Natural killer cell (primary cell): ENCODE measurements at regions not wholly inside any gene's neighbourhood (a gene's known extent, or its start where the extent isn't known, plus 50 kb on each side); places are given as distances from the start of the nearest gene placed in this dataset.

Experiments
- ATAC-seq, 3 donors: fragments of 150-1000 bp in 2 of 3; fragments of 200-7000 bp in 1 of 3; cut with Tn5 transposase; 1 replicate in 1 of 3; 2 replicates in 2 of 3; pipeline ENCODE4 v1.10.0; 2021; ENCODE audit warnings: mild to moderate bottlenecking in 2 of 3, moderate library complexity in 2 of 3
- DNase-seq, 2 donors: peaks; one replicate each; pipeline versions ENCODE4 v3.0.0 to v3.0.0-alpha.2; 2013 to 2021; ENCODE audit warnings: mixed read lengths in 1 of 2
- H3K27ac ChIP-seq: one replicate; pipeline ENCODE4 v1.5.1; 2013; ENCODE audit warnings: mild to moderate bottlenecking, low read length
- H3K27me3 ChIP-seq: one replicate; pipeline ENCODE4 v1.6.1; 2013; ENCODE audit warnings: low read length; ENCODE audit not compliant: control insufficient read depth, insufficient read depth
- H3K36me3 ChIP-seq: one replicate; pipeline ENCODE4 v1.6.1; 2013; ENCODE audit warnings: low read length; ENCODE audit not compliant: control insufficient read depth, insufficient read depth
- H3K4me1 ChIP-seq: one replicate; pipeline ENCODE4 v1.6.1; 2013; ENCODE audit warnings: low read length; ENCODE audit not compliant: control insufficient read depth, insufficient read depth
- H3K4me3 ChIP-seq: one replicate; pipeline ENCODE4 v1.5.1; 2013; ENCODE audit warnings: low read length
- H3K9me3 ChIP-seq: one replicate; pipeline ENCODE4 v1.6.1; 2013; ENCODE audit warnings: low read length; ENCODE audit not compliant: control insufficient read depth, insufficient read depth
- H3K27ac Mint-ChIP-seq, 2 donors: one replicate each; pipeline ENCODE4 v1.8.0; 2022; ENCODE audit warnings: mild to moderate bottlenecking in 2 of 2, mixed read lengths in 2 of 2, moderate library complexity in 1 of 2
- H3K27me3 Mint-ChIP-seq, 2 donors: one replicate each; pipeline ENCODE4 v1.8.0; 2022; ENCODE audit warnings: low read depth in 2 of 2, mixed read lengths in 2 of 2
- H3K36me3 Mint-ChIP-seq: one replicate; pipeline ENCODE4 v1.8.0; 2022; ENCODE audit warnings: mixed read lengths
- H3K4me1 Mint-ChIP-seq, 2 donors: one replicate each; pipeline ENCODE4 v1.8.0; 2022; ENCODE audit warnings: mixed read lengths in 2 of 2
- H3K4me3 Mint-ChIP-seq: one replicate; pipeline ENCODE4 v1.8.0; 2022; ENCODE audit warnings: mild to moderate bottlenecking, moderate library complexity, mixed read lengths
- H3K9me3 Mint-ChIP-seq, 2 donors: one replicate each; pipeline ENCODE4 v1.8.0; 2022; ENCODE audit warnings: mixed read lengths in 2 of 2
- CTCF ChIP-seq: fragments of 200-600 bp; IDR thresholded peaks from one replicate; pipeline ENCODE4 v1.8.0; 2022; ENCODE audit warnings: antibody characterized with exemption
- WGBS: methylation state at CpG from one replicate; pipeline ENCODE4 v1.1.7; 2013; ENCODE audit warnings: missing lambda C conversion rate; ENCODE audit not compliant: insufficient coverage; 5-methylcytosine and 5-hydroxymethylcytosine counted together
- intact Hi-C: fragments of 100-400 bp; cut with micrococcal nuclease; formaldehyde crosslinking; loops from one replicate; pipeline ENCODE4 v1.14.2; 2022

DNA sequence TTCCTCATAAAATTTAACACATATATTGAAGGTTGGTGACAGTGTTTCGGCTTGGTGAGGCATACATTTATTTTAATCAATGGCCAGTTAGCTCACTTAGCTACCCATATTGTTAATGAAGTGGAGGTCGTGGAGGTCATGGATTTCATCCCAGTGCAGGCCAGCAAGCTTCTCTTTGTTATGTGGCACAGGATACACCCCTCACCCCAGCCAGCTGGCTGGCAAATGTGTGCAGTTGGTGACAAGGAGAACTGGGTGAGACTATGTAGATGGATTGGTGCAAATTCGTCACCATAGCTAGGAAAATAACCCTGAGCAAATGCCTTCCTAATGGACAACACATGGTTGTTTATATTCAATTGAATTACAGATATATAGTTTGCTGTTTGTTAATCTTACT is 50.5 kb upstream of the FOXP2 start:
- H3K36me3 Mint-ChIP-seq: no peaks in the 10 kb centered on the region
- H3K27me3 Mint-ChIP-seq: no peaks in the 10 kb centered on the region
- DNase-seq (no peak), ATAC-seq (no peak)
- H3K27me3 ChIP-seq: no peaks in the 10 kb centered on the region
- H3K9me3 Mint-ChIP-seq: peaks cover 5 to 12% of the 10 kb centered on the region in 2 donors
- no peak overlapping the region for H3K27ac ChIP-seq
- H3K27ac Mint-ChIP-seq: no peak overlapping the region
- H3K4me3 ChIP-seq: no peak overlapping the region
- TF ChIP-seq CTCF: no peak
- no peaks in the 10 kb centered on the region for H3K36me3 ChIP-seq
- no peaks in the 10 kb centered on the region for H3K4me1 Mint-ChIP-seq
- no peak overlapping the region for H3K4me3 Mint-ChIP-seq
- intact Hi-C loops: no loop called here
- no peaks in the 10 kb centered on the region for H3K4me1 ChIP-seq
- WGBS: 33% methylated on average over 2 of the region's 3 CpGs
- no peaks in the 10 kb centered on the region for H3K9me3 ChIP-seq

- DNase-seq: no peak
These were observed 51.3 kb upstream of the FOXP2 start for GRCh38 chr7:114363292-114363691.

DNA sequence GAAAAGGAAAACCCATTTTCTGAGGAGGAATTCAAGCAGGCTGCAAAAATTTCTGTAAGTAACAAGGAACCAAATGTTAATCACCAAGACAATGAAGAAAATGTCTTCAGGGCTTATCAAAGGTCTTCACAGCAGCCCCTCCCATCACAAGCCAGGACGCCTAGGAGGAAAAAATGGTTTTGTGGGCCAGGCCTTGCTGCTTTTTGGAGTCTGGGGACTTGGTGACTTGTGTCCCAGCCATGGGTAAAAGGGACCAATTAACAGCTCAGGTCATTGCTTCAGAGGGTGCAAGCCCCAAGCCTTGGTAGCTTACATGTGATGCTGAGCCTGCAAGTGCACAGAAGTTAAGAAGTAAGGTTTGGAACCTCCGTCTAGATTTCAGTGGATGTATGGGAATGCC is 55.7 kb upstream of the FOXP2 start:
- H3K9me3 ChIP-seq: no peaks in the 10 kb centered on the region
- no peaks in the 10 kb centered on the region for H3K27me3 ChIP-seq
- no peak overlapping the region for H3K27ac ChIP-seq
- no peak overlapping the region for H3K4me3 ChIP-seq
- H3K27me3 Mint-ChIP-seq: no peaks in the 10 kb centered on the region
- no peaks in the 10 kb centered on the region for H3K36me3 Mint-ChIP-seq
- DNase-seq (no peak), ATAC-seq (no peak)
- TF ChIP-seq CTCF: no peak
- H3K27ac Mint-ChIP-seq: no peak overlapping the region
- WGBS: 94% methylated on average over 2 of the region's 2 CpGs
- no peaks in the 10 kb centered on the region for H3K36me3 ChIP-seq
- no peaks in the 10 kb centered on the region for H3K4me1 Mint-ChIP-seq
- peaks cover 9 to 18% of the 10 kb centered on the region in 2 donors for H3K9me3 Mint-ChIP-seq
- intact Hi-C loops: no loop called here
- H3K4me1 ChIP-seq: no peaks in the 10 kb centered on the region
- H3K4me3 Mint-ChIP-seq: no peak overlapping the region

More at GRCh38 chr7:114363292-114363691, 51.3 kb upstream of the FOXP2 start:
- peaks cover 6 to 13% of the 10 kb centered on the region in 2 donors for H3K9me3 Mint-ChIP-seq
- no peaks in the 10 kb centered on the region for H3K27me3 Mint-ChIP-seq
- Histone ChIP-seq H3K4me1 (no peaks in the 10 kb centered on the region), H3K27ac (no peak overlapping the region), H3K27me3 (no peaks in the 10 kb centered on the region), H3K36me3 (no peaks in the 10 kb centered on the region), H3K9me3 (no peaks in the 10 kb centered on the region), H3K4me3 (no peak overlapping the region)
- 79% methylated on average over 1 of the region's 1 CpG for WGBS
- intact Hi-C loops: no loop called here
- H3K36me3 Mint-ChIP-seq: no peaks in the 10 kb centered on the region
- no peak overlapping the region for H3K4me3 Mint-ChIP-seq
- H3K4me1 Mint-ChIP-seq: no peaks in the 10 kb centered on the region
- TF ChIP-seq CTCF: no peak
- no peak overlapping the region for H3K27ac Mint-ChIP-seq
- no peak for ATAC-seq

DNA sequence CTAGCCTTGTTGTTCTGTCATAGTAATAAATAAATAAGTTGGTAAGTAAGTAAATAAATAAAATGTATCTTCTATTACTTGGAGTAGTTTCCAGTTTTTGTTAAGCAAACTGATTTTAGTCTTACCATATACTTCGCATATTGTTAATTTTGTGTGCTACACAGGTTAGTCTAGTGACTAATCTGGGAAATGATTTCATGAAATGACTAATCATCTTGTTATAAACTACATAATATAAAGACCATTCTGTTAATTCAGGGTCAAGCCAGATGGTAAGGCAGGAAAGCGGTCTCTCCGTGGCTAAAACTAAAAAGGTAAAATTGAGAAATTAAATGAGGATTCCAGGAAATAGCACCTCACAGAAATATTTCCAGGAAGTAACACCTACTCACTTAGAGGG is 58.5 kb upstream of the FOXP2 start:
- H3K27me3 Mint-ChIP-seq: no peaks in the 10 kb centered on the region
- no peak overlapping the region for H3K27ac Mint-ChIP-seq
- TF ChIP-seq CTCF: no peak
- no peaks in the 10 kb centered on the region for H3K27me3 ChIP-seq
- H3K36me3 ChIP-seq: no peaks in the 10 kb centered on the region
- intact Hi-C loops: no loop called here
- H3K36me3 Mint-ChIP-seq: no peaks in the 10 kb centered on the region
- WGBS: no CpG with 5 or more reads among the region's 3 CpGs
- peaks cover 9 to 19% of the 10 kb centered on the region in 2 donors for H3K9me3 Mint-ChIP-seq
- H3K9me3 ChIP-seq: no peaks in the 10 kb centered on the region
- H3K4me3 ChIP-seq: no peak overlapping the region
- H3K4me3 Mint-ChIP-seq: no peak overlapping the region
- DNase-seq: no peak
- no peaks in the 10 kb centered on the region for H3K4me1 Mint-ChIP-seq
- no peaks in the 10 kb centered on the region for H3K4me1 ChIP-seq
- H3K27ac ChIP-seq: no peak overlapping the region
- ATAC-seq: no peak
